SK-N-SH (cell line): ENCODE measurements at regions not wholly inside any gene's neighbourhood (a gene's known extent, or its start where the extent isn't known, plus 50 kb on each side); places are given as distances from the start of the nearest gene placed in this dataset.

ENCODE experiments used
- CTCF ChIA-PET: fragments of 300-600, 350-600 bp; formaldehyde crosslinking; extraction: SDS; loops from one replicate; lab custom pipeline; 2021; lab: Yijun Ruan, JAX
- POLR2A ChIA-PET: fragments of 350-600 bp; sonication (Branson Sonifier 250); formaldehyde crosslinking; extraction: SDS; loops from one replicate; lab custom pipeline; 2020; ENCODE audit warnings: antibody characterized with exemption, inconsistent platforms; lab: Yijun Ruan, JAX
- DNase-seq: peaks from one replicate; pipeline ENCODE4 v3.0.0; 2012
- H2AFZ ChIP-seq: fragments of 200-600 bp; sonication (generic); 2 replicates; pipeline ENCODE4 v1.8.1; 2016; ENCODE audit warnings: antibody characterized with exemption, mild to moderate bottlenecking, low read depth
- H3F3A ChIP-seq: fragments of 200-600 bp; sonication (generic); replicated peaks from 2 replicates; pipeline ENCODE3; 2016; ENCODE audit warnings: antibody characterized with exemption, mild to moderate bottlenecking; ENCODE audit not compliant: insufficient read depth
- H3K27ac ChIP-seq, 2 experiments: fragments of 200-500 bp in 1 of 2; fragments of 200-600 bp in 1 of 2; sonication (Bioruptor generic) in 1 of 2; sonication (generic), shearing (Covaris generic) in 1 of 2; 2 replicates each; pipeline versions ENCODE4 v1.5.1 to v1.6.1; 2014 to 2016; ENCODE audit warnings: low read depth in 2 of 2, inconsistent platforms in 1 of 2, low read length in 1 of 2, mild to moderate bottlenecking in 1 of 2, mixed read lengths in 1 of 2
- H3K27me3 ChIP-seq: fragments of 200-600 bp; sonication (generic), shearing (Covaris generic); 2 replicates; pipeline ENCODE4 v1.6.1; 2016; ENCODE audit warnings: mixed run types; ENCODE audit not compliant: insufficient read depth
- H3K36me3 ChIP-seq, 2 experiments: fragments of 200-500 bp in 1 of 2; fragments of 200-600 bp in 1 of 2; sonication (Bioruptor generic) in 1 of 2; sonication (generic) in 1 of 2; replicated peaks in 1 of 2; 2 replicates each; pipeline versions ENCODE3 to v1.5.1; 2014 to 2016; ENCODE audit warnings: low read length in 1 of 2, mild to moderate bottlenecking in 1 of 2; ENCODE audit not compliant: insufficient read depth in 2 of 2, control insufficient read depth in 1 of 2
- H3K4me1 ChIP-seq, 2 experiments: fragments of 200-500 bp in 1 of 2; fragments of 200-600 bp in 1 of 2; sonication (Bioruptor generic) in 1 of 2; sonication (generic), shearing (Covaris generic) in 1 of 2; 2 replicates each; pipeline versions ENCODE4 v1.5.1 to v1.6.1; 2014 to 2016; ENCODE audit warnings: low read depth in 1 of 2, low read length in 1 of 2, mixed run types in 1 of 2; ENCODE audit not compliant: insufficient read depth in 2 of 2, control insufficient read depth in 1 of 2
- H3K4me2 ChIP-seq: fragments of 200-600 bp; sonication (generic), shearing (Covaris generic); 2 replicates; pipeline ENCODE4 v1.6.1; 2017; ENCODE audit warnings: mixed run types
- H3K4me3 ChIP-seq, 2 experiments: fragments of 200-500 bp in 1 of 2; fragments of 200-600 bp in 1 of 2; sonication (Bioruptor generic) in 1 of 2; sonication (generic), shearing (Covaris generic) in 1 of 2; 2 replicates each; pipeline versions ENCODE4 v1.5.1 to v1.8.1; 2014 to 2016; ENCODE audit warnings: low read depth in 2 of 2, inconsistent platforms in 1 of 2, low read length in 1 of 2, mild to moderate bottlenecking in 1 of 2, mixed read lengths in 1 of 2, moderate library complexity in 1 of 2
- H3K79me2 ChIP-seq: fragments of 200-600 bp; sonication (generic); 2 replicates; pipeline ENCODE4 v1.8.1; 2017; ENCODE audit warnings: mild to moderate bottlenecking; ENCODE audit not compliant: insufficient read depth
- H3K9ac ChIP-seq: fragments of 200-600 bp; sonication (generic); 2 replicates; pipeline ENCODE4 v1.6.1; 2017; ENCODE audit warnings: mixed run types
- H3K9me2 ChIP-seq: fragments of 200-600 bp; sonication (generic); 2 replicates; pipeline ENCODE4 v1.6.1; 2017; ENCODE audit warnings: mixed run types
- H3K9me3 ChIP-seq: fragments of 200-600 bp; sonication (generic); 2 replicates; pipeline ENCODE4 v1.6.1; 2017; ENCODE audit warnings: mixed run types, mild to moderate bottlenecking, moderate library complexity
- H4K20me1 ChIP-seq: fragments of 200-600 bp; sonication (generic); 2 replicates; pipeline ENCODE4 v1.6.1; 2017; ENCODE audit warnings: mild to moderate bottlenecking, mixed run types; ENCODE audit not compliant: insufficient read depth
- ELF1 ChIP-seq: IDR thresholded peaks from 2 replicates; pipeline ENCODE4 v1.4.0; 2012
- EP300 ChIP-seq, 2 experiments: IDR thresholded peaks; 2 replicates each; pipeline versions ENCODE4 v1.4.0 to v1.6.1; 2012; ENCODE audit warnings: borderline replicate concordance in 1 of 2, low read depth in 1 of 2, low read length in 1 of 2
- FOSL2 ChIP-seq: IDR thresholded peaks from 2 replicates; pipeline ENCODE4 v1.4.0; 2012; ENCODE audit warnings: low read depth, mild to moderate bottlenecking, moderate library complexity, borderline replicate concordance
- FOXJ3 ChIP-seq: sonication (generic); formaldehyde crosslinking; IDR thresholded peaks from 2 replicates; pipeline ENCODE4 v1.5.1; 2020; ENCODE audit warnings: mild to moderate bottlenecking, missing genetic modification reagents
- GATA2 ChIP-seq: sonication (generic); formaldehyde crosslinking; IDR thresholded peaks from 2 replicates; pipeline ENCODE4 v1.5.0; 2020; ENCODE audit warnings: mild to moderate bottlenecking, missing genetic modification reagents
- JUND ChIP-seq: IDR thresholded peaks from 2 replicates; pipeline ENCODE4 v1.4.0; 2012
- MXI1 ChIP-seq: IDR thresholded peaks from 2 replicates; pipeline ENCODE4 v1.6.1; 2012; ENCODE audit warnings: mild to moderate bottlenecking, low read depth, low read length, improper control_type of control experiment
- NFIC ChIP-seq: IDR thresholded peaks from 2 replicates; pipeline ENCODE4 v1.4.0; 2012; ENCODE audit warnings: borderline replicate concordance
- POLR2AphosphoS5 ChIP-seq: IDR thresholded peaks from 2 replicates; pipeline ENCODE4 v1.6.1; 2012; ENCODE audit warnings: low read depth, low read length
- RCOR1 ChIP-seq: fragments of 150-350 bp; IDR thresholded peaks from 2 replicates; pipeline ENCODE4 v1.6.1; 2017; ENCODE audit warnings: antibody characterized with exemption, low read length
- SIN3A ChIP-seq: IDR thresholded peaks from 2 replicates; pipeline ENCODE4 v1.6.1; 2012; ENCODE audit warnings: low read depth, mild to moderate bottlenecking, low read length, moderate library complexity, borderline replicate concordance
- TAF1 ChIP-seq: IDR thresholded peaks from 2 replicates; pipeline ENCODE4 v1.6.1; 2012; ENCODE audit warnings: low read depth, mild to moderate bottlenecking, low read length, moderate library complexity, borderline replicate concordance
- TCF12 ChIP-seq: IDR thresholded peaks from 2 replicates; pipeline ENCODE4 v1.4.0; 2012
- TEAD4 ChIP-seq: IDR thresholded peaks from 2 replicates; pipeline ENCODE4 v1.4.0; 2012; ENCODE audit warnings: mild to moderate bottlenecking, borderline replicate concordance; ENCODE audit not compliant: insufficient read depth
- WGBS: methylation state at CpG from one replicate; pipeline ENCODE4 v1.1.6; 2017; ENCODE audit warnings: low lambda C conversion rate; 5-methylcytosine and 5-hydroxymethylcytosine counted together
- TF ChIP-seq, protein P1 (sequence below): IDR thresholded peaks from 2 replicates; pipeline ENCODE4 v1.4.0; 2012; ENCODE audit warnings: low read depth, borderline replicate concordance
- TF ChIP-seq, protein P2 (sequence below): IDR thresholded peaks from 2 replicates; pipeline ENCODE4 v1.6.1; 2012; ENCODE audit warnings: mild to moderate bottlenecking, low read depth, low read length, moderate library complexity
- TF ChIP-seq, protein P3 (sequence below): fragments of 150-350 bp; IDR thresholded peaks from 2 replicates; pipeline ENCODE4 v1.6.1; 2017; ENCODE audit warnings: antibody characterized with exemption, low read length, low read depth, borderline replicate concordance

DNA sequence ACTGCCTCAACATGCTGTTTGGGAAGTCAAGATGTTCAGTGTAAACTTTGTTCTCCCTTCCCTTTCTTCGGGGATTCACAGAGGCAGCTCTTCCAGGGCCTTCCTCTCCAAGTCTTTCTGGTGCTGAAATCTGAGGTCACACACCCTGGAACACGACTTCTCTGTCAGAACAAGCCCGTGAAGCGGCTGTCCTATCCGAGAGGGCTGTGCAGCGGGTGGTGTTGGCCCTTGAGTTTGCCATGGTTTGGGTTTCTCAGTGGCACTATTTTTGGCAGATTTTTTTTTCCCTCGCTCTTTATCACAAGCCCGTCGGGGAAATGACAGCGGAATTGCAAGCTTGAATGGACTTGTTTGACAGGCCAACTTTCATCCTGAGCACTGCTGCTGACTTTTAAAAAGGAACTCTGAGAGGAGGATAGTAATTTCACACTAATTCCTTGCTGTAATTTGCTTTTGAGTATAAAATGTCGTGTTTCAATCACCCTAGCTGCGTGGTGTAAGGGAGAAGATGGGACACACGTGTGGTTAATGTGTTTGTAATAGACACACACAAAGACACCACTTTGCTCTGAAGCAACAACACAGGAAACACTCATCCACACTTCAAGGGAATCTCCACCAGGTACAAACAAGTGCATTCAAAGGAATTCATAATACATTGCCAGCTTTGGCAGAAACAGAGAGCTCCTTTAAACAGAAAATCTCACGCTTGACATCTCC, 60.1 kb upstream of the TARBP1 start (continued):
- TF ChIP-seq RCOR1: no peak
- TF ChIP-seq, protein P1, sequence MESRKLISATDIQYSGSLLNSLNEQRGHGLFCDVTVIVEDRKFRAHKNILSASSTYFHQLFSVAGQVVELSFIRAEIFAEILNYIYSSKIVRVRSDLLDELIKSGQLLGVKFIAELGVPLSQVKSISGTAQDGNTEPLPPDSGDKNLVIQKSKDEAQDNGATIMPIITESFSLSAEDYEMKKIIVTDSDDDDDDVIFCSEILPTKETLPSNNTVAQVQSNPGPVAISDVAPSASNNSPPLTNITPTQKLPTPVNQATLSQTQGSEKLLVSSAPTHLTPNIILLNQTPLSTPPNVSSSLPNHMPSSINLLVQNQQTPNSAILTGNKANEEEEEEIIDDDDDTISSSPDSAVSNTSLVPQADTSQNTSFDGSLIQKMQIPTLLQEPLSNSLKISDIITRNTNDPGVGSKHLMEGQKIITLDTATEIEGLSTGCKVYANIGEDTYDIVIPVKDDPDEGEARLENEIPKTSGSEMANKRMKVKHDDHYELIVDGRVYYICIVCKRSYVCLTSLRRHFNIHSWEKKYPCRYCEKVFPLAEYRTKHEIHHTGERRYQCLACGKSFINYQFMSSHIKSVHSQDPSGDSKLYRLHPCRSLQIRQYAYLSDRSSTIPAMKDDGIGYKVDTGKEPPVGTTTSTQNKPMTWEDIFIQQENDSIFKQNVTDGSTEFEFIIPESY: no peak
- no peak for TF ChIP-seq GATA2 (CRISPR knock-in tag)
- TF ChIP-seq, protein P2, sequence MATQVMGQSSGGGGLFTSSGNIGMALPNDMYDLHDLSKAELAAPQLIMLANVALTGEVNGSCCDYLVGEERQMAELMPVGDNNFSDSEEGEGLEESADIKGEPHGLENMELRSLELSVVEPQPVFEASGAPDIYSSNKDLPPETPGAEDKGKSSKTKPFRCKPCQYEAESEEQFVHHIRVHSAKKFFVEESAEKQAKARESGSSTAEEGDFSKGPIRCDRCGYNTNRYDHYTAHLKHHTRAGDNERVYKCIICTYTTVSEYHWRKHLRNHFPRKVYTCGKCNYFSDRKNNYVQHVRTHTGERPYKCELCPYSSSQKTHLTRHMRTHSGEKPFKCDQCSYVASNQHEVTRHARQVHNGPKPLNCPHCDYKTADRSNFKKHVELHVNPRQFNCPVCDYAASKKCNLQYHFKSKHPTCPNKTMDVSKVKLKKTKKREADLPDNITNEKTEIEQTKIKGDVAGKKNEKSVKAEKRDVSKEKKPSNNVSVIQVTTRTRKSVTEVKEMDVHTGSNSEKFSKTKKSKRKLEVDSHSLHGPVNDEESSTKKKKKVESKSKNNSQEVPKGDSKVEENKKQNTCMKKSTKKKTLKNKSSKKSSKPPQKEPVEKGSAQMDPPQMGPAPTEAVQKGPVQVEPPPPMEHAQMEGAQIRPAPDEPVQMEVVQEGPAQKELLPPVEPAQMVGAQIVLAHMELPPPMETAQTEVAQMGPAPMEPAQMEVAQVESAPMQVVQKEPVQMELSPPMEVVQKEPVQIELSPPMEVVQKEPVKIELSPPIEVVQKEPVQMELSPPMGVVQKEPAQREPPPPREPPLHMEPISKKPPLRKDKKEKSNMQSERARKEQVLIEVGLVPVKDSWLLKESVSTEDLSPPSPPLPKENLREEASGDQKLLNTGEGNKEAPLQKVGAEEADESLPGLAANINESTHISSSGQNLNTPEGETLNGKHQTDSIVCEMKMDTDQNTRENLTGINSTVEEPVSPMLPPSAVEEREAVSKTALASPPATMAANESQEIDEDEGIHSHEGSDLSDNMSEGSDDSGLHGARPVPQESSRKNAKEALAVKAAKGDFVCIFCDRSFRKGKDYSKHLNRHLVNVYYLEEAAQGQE: no peak

DNA sequence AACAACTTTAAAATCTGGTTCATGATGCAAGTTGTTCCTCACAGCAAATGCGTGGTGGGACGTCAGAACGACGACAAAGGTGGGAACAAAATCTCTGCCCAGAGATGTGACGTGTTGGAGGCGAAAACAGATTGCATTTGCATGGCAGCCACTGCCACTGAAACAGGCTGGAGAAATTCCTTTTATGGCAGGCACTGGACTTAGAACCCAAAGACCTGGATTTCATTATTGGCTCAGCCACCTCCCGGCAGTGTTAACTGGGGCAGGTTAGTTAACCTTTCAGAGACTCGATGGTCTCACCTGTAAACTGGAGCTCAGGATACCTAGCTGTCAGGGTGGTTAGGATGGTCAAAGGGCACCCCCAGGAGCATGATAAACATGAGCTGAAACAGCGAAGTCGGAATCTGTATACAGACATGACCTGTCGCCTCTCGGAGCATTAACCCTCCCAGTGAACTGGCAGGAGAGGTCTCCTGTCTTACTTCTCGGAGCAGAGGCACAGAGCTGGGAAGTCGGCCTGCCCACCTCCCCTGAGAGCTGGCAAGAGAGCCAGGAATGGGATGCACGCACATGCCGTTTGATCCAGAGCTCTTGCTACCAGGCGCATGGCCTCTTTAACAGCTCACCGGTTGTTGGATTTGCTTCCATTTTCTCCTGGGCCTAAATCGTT, 59.2 kb upstream of the TARBP1 start:
- DNase-seq: no peak
- Histone ChIP-seq H3K27me3 (no peaks in the 10 kb centered on the region), H3F3A (peaks cover 15% of the 10 kb centered on the region), H3K9me3 (no peaks in the 10 kb centered on the region), H3K36me3 (no peaks in the 10 kb centered on the region), H3K9me2 (no peaks in the 10 kb centered on the region), H3K9ac (no peak overlapping the region), H3K4me3 (no peak overlapping the region), H3K79me2 (no peaks in the 10 kb centered on the region), H3K4me2 (no peak overlapping the region), H2AFZ (no peak overlapping the region), H3K27ac (no peak overlapping the region), H3K4me1 (peaks cover 34 to 84% of the 10 kb centered on the region in 2 experiments), H4K20me1 (no peaks in the 10 kb centered on the region)
- 89% methylated on average over 19 of the region's 19 CpGs for WGBS
- ChIA-PET CTCF (interaction anchor here (0.9 to 2.1 kb wide), 4 partner anchors 34 to 545 kb away, joined by 3 to 7 read pairs (median 4); no protein-coding TSS in a partner anchor), POLR2A (no interaction called here)
- TF ChIP-seq NFIC (no peak), FOXJ3 (CRISPR knock-in tag) (no peak), JUND (no peak), ELF1 (no peak), EP300 (IDR thresholded peaks at IDR 0.05; ENCODE audit: borderline replicate concordance in 1 of 2, low read depth in 1 of 2, low read length in 1 of 2) (no peak), SIN3A (no peak), MXI1 (no peak), FOSL2 (no peak), TAF1 (no peak), TCF12 (no peak), POLR2AphosphoS5 (no peak), TEAD4 (no peak), RCOR1 (no peak)
- TF ChIP-seq, protein P3, sequence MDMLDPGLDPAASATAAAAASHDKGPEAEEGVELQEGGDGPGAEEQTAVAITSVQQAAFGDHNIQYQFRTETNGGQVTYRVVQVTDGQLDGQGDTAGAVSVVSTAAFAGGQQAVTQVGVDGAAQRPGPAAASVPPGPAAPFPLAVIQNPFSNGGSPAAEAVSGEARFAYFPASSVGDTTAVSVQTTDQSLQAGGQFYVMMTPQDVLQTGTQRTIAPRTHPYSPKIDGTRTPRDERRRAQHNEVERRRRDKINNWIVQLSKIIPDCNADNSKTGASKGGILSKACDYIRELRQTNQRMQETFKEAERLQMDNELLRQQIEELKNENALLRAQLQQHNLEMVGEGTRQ: no peak
- TF ChIP-seq, protein P2: no peak
